Upper lobe of left lung (tissue), 6 donors: ENCODE measurements at regions not wholly inside any gene's neighbourhood (a gene's known extent, or its start where the extent isn't known, plus 50 kb on each side); places are given as distances from the start of the nearest gene placed in this dataset.

ENCODE experiments used
- ATAC-seq, 2 donors: fragments of 200-7000 bp; cut with Tn5 transposase; one replicate each; pipeline ENCODE4 v1.9.1; 2022; ENCODE audit warnings: mild to moderate bottlenecking in 2 of 2, moderate library complexity in 2 of 2; ENCODE audit not compliant: low FRiP score in 2 of 2
- DNase-seq, 2 donors: peaks; one replicate each; pipeline ENCODE4 v3.0.0-alpha.2; 2019 to 2020
- H3K27ac ChIP-seq, 4 donors: fragments of 200-600 bp; sonication (generic); one replicate each; pipeline ENCODE4 v1.5.1; 2016 to 2019
- H3K27me3 ChIP-seq, 4 donors: fragments of 200-600 bp; sonication (generic); one replicate each; pipeline ENCODE4 v1.5.1; 2017 to 2019
- H3K36me3 ChIP-seq, 4 donors: fragments of 200-600 bp; sonication (generic); one replicate each; pipeline ENCODE4 v1.5.1; 2016 to 2019
- H3K4me1 ChIP-seq, 4 donors: fragments of 200-600 bp; sonication (generic); one replicate each; pipeline ENCODE4 v1.5.1; 2018 to 2019
- H3K4me3 ChIP-seq, 4 donors: fragments of 200-600 bp; sonication (generic); one replicate each; pipeline ENCODE4 v1.5.1; 2017 to 2019; ENCODE audit warnings: mild to moderate bottlenecking in 2 of 4, moderate library complexity in 1 of 4
- H3K9me3 ChIP-seq, 4 donors: fragments of 200-600 bp; sonication (generic); one replicate each; pipeline ENCODE4 v1.5.1; 2018 to 2019
- CTCF ChIP-seq, 6 experiments: fragments of 450-650 bp in 4 of 6; fragments of 200-600 bp in 2 of 6; sonication (generic) in 2 of 6; IDR thresholded peaks; one replicate each; pipeline ENCODE4 v1.5.1; 2016 to 2019; ENCODE audit warnings: antibody characterized with exemption in 6 of 6
- EP300 ChIP-seq, 4 donors: sonication (generic); formaldehyde crosslinking; IDR thresholded peaks; one replicate each; pipeline ENCODE4 v1.5.1; 2017; ENCODE audit warnings: antibody characterized with exemption in 4 of 4, control low read depth in 2 of 4
- POLR2A ChIP-seq, 4 donors: fragments of 450-650 bp; IDR thresholded peaks; one replicate each; pipeline ENCODE4 v1.5.1; 2016 to 2017; ENCODE audit warnings: antibody characterized with exemption in 4 of 4, mild to moderate bottlenecking in 2 of 4
- POLR2AphosphoS5 ChIP-seq, 2 donors: sonication (generic); formaldehyde crosslinking; IDR thresholded peaks; one replicate each; pipeline ENCODE4 v1.5.1; 2017; ENCODE audit warnings: antibody characterized with exemption in 2 of 2
- WGBS, 2 donors: methylation state at CpG; one replicate each; pipeline ENCODE4 v1.1.5; 2017 to 2018; 5-methylcytosine and 5-hydroxymethylcytosine counted together
- small RNA-seq, 4 donors: library from RNA; depleted of rRNA; stranded (forward); fragments of <200 nt; gene quantifications; one replicate each; pipeline ENCODE3, GENCODE V24; 2016
- donor health status: DM: no; HTN: no; CAD: no; lungs with moderate emphysema.
- donor health status: DM: no; HTN: yes; CAD: no; lungs with severe emphysema.

- H3K9me3 ChIP-seq, result peaks cover 0 to 3% (median 0%) of the 10 kb centered on the region in 4 donors
- no peak overlapping the region for H3K27ac ChIP-seq
- 94 to 97% methylated on average over 2 of the region's 2 CpGs for WGBS, 2 donors
- peaks cover 0 to 3% (median 0%) of the 10 kb centered on the region in 4 donors for H3K4me1 ChIP-seq
- H3K27me3 ChIP-seq, result no peaks in the 10 kb centered on the region
- H3K4me3 ChIP-seq, result no peak overlapping the region
- no peaks in the 10 kb centered on the region for H3K36me3 ChIP-seq
- DNase-seq (no peak), ATAC-seq (no peak)
- TF ChIP-seq POLR2AphosphoS5 (IDR thresholded peaks at IDR 0.05), result no peak
- TF ChIP-seq POLR2A (IDR thresholded peaks at IDR 0.05), result no peak
- no peak for TF ChIP-seq EP300 (IDR thresholded peaks at IDR 0.05)
- no peak for TF ChIP-seq CTCF (IDR thresholded peaks at IDR 0.05)
These were observed 53.9 kb upstream of the SPRED2 start for GRCh38 chr2:65486282-65486681.

GRCh38 chr2:65485839-65486238 is 53.4 kb upstream of the SPRED2 start:
- no peak for TF ChIP-seq CTCF (IDR thresholded peaks at IDR 0.05)
- TF ChIP-seq POLR2AphosphoS5 (IDR thresholded peaks at IDR 0.05), result no peak
- no peak for TF ChIP-seq POLR2A (IDR thresholded peaks at IDR 0.05)
- TF ChIP-seq EP300 (IDR thresholded peaks at IDR 0.05), result no peak
- ATAC-seq (no peak), DNase-seq (no peak)
- Histone ChIP-seq H3K36me3 (no peaks in the 10 kb centered on the region), H3K4me1 (peaks cover 0 to 3% (median 0%) of the 10 kb centered on the region in 4 donors), H3K27me3 (no peaks in the 10 kb centered on the region), H3K27ac (no peak overlapping the region), H3K4me3 (no peak overlapping the region), H3K9me3 (peaks cover 0 to 3% (median 0%) of the 10 kb centered on the region in 4 donors)
- 96 to 100% methylated on average over 4 to 5 of the region's 5 CpGs for WGBS, 2 donors

GRCh38 chr2:65483763-65484162 is 51.4 kb upstream of the SPRED2 start:
- Histone ChIP-seq H3K4me3 (no peak overlapping the region), H3K27me3 (no peaks in the 10 kb centered on the region), H3K27ac (no peak overlapping the region), H3K9me3 (peaks cover 0 to 3% (median 0%) of the 10 kb centered on the region in 4 donors), H3K36me3 (no peaks in the 10 kb centered on the region), H3K4me1 (peaks cover 3 to 8% (median 5%) of the 10 kb centered on the region in 4 donors)
- DNase-seq, result no peak
- TF ChIP-seq POLR2A (IDR thresholded peaks at IDR 0.05) (no peak), CTCF (IDR thresholded peaks at IDR 0.05) (no peak), POLR2AphosphoS5 (IDR thresholded peaks at IDR 0.05) (no peak), EP300 (IDR thresholded peaks at IDR 0.05) (no peak)
- 66 to 73% methylated on average over 4 of the region's 4 CpGs for WGBS, 2 donors
- no peak for ATAC-seq

GRCh38 chr2:65482971-65483370 is 50.6 kb upstream of the SPRED2 start:
- no peak overlapping the region for H3K27ac ChIP-seq
- no peak for DNase-seq
- H3K4me1 ChIP-seq, result peaks cover 2 to 14% (median 10%) of the 10 kb centered on the region in 4 donors
- H3K9me3 ChIP-seq, result peaks cover 0 to 2% (median 0%) of the 10 kb centered on the region in 4 donors
- TF ChIP-seq EP300 (IDR thresholded peaks at IDR 0.05), result no peak
- no peak for TF ChIP-seq CTCF (IDR thresholded peaks at IDR 0.05)
- TF ChIP-seq POLR2AphosphoS5 (IDR thresholded peaks at IDR 0.05), result no peak
- no peak for TF ChIP-seq POLR2A (IDR thresholded peaks at IDR 0.05)
- H3K4me3 ChIP-seq, result no peak overlapping the region
- H3K27me3 ChIP-seq, result no peaks in the 10 kb centered on the region
- no peaks in the 10 kb centered on the region for H3K36me3 ChIP-seq
- no peak for ATAC-seq
- WGBS, 2 donors, result 66 to 72% methylated on average over 3 of the region's 3 CpGs

Small RNAs in the stretch of these regions (small RNA-seq; reads per million reads assigned to genes)
- gene MIR4778 (0 to 0.06 (median 0) reads per million in 4 donors), gene RN7SL635P (0 reads per million in 4 donors), gene VTRNA2-2P (0 reads per million in 4 donors)
